HL-60 (cell line): ENCODE measurements at regions not wholly inside any gene's neighbourhood (a gene's known extent, or its start where the extent isn't known, plus 50 kb on each side); places are given as distances from the start of the nearest gene placed in this dataset.

ENCODE experiments used
- DNase-seq, 2 experiments: peaks; one replicate each; pipeline ENCODE4 v3.0.0-alpha.2; 2010 to 2020; ENCODE audit warnings: low read depth in 1 of 2, low spot score in 1 of 2
- H3K27ac ChIP-seq: fragments of 250-450 bp; sonication (Bioruptor Pico); replicated peaks from 2 replicates; pipeline ENCODE4 v1.5.1; 2020; ENCODE audit warnings: mild to moderate bottlenecking, moderate library complexity
- H3K27me3 ChIP-seq: fragments of 250-450 bp; sonication (Bioruptor Pico); 2 replicates; pipeline ENCODE4 v1.5.1; 2021; ENCODE audit warnings: mild to moderate bottlenecking, moderate library complexity; ENCODE audit not compliant: insufficient read depth, poor library complexity, severe bottlenecking
- H3K4me3 ChIP-seq: replicated peaks from 2 replicates; pipeline ENCODE4 v1.5.1; 2011; ENCODE audit warnings: mild to moderate bottlenecking, control low read depth, low read length; ENCODE audit not compliant: insufficient read depth
- CTCF ChIP-seq: IDR thresholded peaks from one replicate; pipeline ENCODE4 v1.5.1; 2011; ENCODE audit warnings: low read length, control low read depth, inconsistent platforms; ENCODE audit not compliant: insufficient read depth
- GABPA ChIP-seq: IDR thresholded peaks from 2 replicates; pipeline ENCODE4 v1.6.1; 2012; ENCODE audit warnings: low read depth
- POLR2AphosphoS5 ChIP-seq: IDR thresholded peaks from 2 replicates; pipeline ENCODE4 v1.6.1; 2012; ENCODE audit warnings: low read depth
- REST ChIP-seq: IDR thresholded peaks from 2 replicates; pipeline ENCODE4 v1.6.1; 2012; ENCODE audit warnings: low read depth; ENCODE audit not compliant: insufficient replicate concordance
- SPI1 ChIP-seq: IDR thresholded peaks from 2 replicates; pipeline ENCODE4 v1.6.1; 2012; ENCODE audit warnings: low read depth, mild to moderate bottlenecking, borderline replicate concordance

GRCh38 chr20:20887593-20888265 lies 175.3 kb upstream of the RALGAPA2 start:
- no peak for DNase-seq
- Histone ChIP-seq H3K27ac (no peak overlapping the region), H3K4me3 (no peak overlapping the region), H3K27me3 (peaks cover 4% of the 10 kb centered on the region)
- TF ChIP-seq REST, result no peak
- TF ChIP-seq SPI1, result no peak
- no peak for TF ChIP-seq POLR2AphosphoS5
- no peak for TF ChIP-seq GABPA
- no peak for TF ChIP-seq CTCF

- DNase-seq, result no peak
- peaks cover 6% of the 10 kb centered on the region for H3K27me3 ChIP-seq
- TF ChIP-seq SPI1, result no peak
- TF ChIP-seq GABPA, result no peak
- no peak for TF ChIP-seq REST
- no peak for TF ChIP-seq CTCF
- TF ChIP-seq POLR2AphosphoS5, result no peak
Observed at GRCh38 chr20:20881808-20882207, 169.4 kb upstream of the RALGAPA2 start.

GRCh38 chr20:20877079-20877478 lies 164.6 kb upstream of the RALGAPA2 start:
- DNase-seq, result no peak
- H3K27ac ChIP-seq, result no peak overlapping the region
- H3K4me3 ChIP-seq, result no peak overlapping the region
- TF ChIP-seq GABPA (no peak), SPI1 (no peak), POLR2AphosphoS5 (no peak), REST (no peak), CTCF (no peak)
- peaks cover 12% of the 10 kb centered on the region for H3K27me3 ChIP-seq

More at GRCh38 chr20:20881808-20882207, 169.4 kb upstream of the RALGAPA2 start:
- Histone ChIP-seq H3K27ac (no peak overlapping the region), H3K4me3 (no peak overlapping the region)
